Spleen (tissue), 7 donors: ENCODE measurements at regions not wholly inside any gene's neighbourhood (a gene's known extent, or its start where the extent isn't known, plus 50 kb on each side); places are given as distances from the start of the nearest gene placed in this dataset.

ENCODE experiments used
- CTCF ChIP-seq, 11 experiments: fragments of 200-600 bp in 7 of 11; fragments of 450-650 bp in 4 of 11; sonication (generic) in 4 of 11; IDR thresholded peaks in 8 of 11; conservative IDR thresholded peaks in 3 of 11; 1 replicate in 7 of 11; 2 replicates in 4 of 11; pipeline versions ENCODE4 v1.4.0 to v1.8.0; 2016 to 2021; ENCODE audit warnings: antibody characterized with exemption in 11 of 11, inconsistent platforms in 4 of 11, mild to moderate bottlenecking in 1 of 11
- POLR2A ChIP-seq, 3 donors: fragments of 450-650 bp; IDR thresholded peaks; one replicate each; pipeline ENCODE4 v1.5.1; 2017; ENCODE audit warnings: antibody characterized with exemption in 3 of 3, mild to moderate bottlenecking in 1 of 3
- POLR2AphosphoS5 ChIP-seq, 3 donors: sonication (generic); formaldehyde crosslinking; IDR thresholded peaks; one replicate each; pipeline ENCODE4 v1.5.1; 2017; ENCODE audit warnings: antibody characterized with exemption in 3 of 3
- donor health status: DM: no; HTN: no; CAD: no; lungs with moderate emphysema.
- donor health status: DM: no; HTN: no; CAD: no.
- donor health status: DM: no; HTN: no; CAD: no.

- TF ChIP-seq CTCF (IDR thresholded peaks at IDR 0.05 in 8 of 11, conservative IDR thresholded peaks at IDR 0.05 in 3 of 11) (no peak), POLR2A (IDR thresholded peaks at IDR 0.05) (no peak), POLR2AphosphoS5 (IDR thresholded peaks at IDR 0.05) (no peak)
Measured at GRCh38 chr12:18943200-18943599, 186.3 kb upstream of the PLEKHA5 start.
